NOMO-1 (cell line): ENCODE measurements at regions not wholly inside any gene's neighbourhood (a gene's known extent, or its start where the extent isn't known, plus 50 kb on each side); places are given as distances from the start of the nearest gene placed in this dataset.
"Not testable (repeated sequence)": the region's sequence is repeated elsewhere in the genome, so short reads cannot be mapped to it uniquely, and the experiment has no call there.

Experiments used
- DNase-seq, 2 experiments: peaks; one replicate each; lab custom pipeline; 2025; ENCODE audit not compliant: unreplicated experiment in 2 of 2; lab: John Stamatoyannopoulos, UW

GRCh38 chr4:135114079-135114478, 912.5 kb upstream of the PABPC4L start:
- DNase-seq: no peak

- DNase-seq: no peak
These were observed 896.5 kb upstream of the PABPC4L start for GRCh38 chr4:135098061-135098460.

GRCh38 chr4:135073389-135073788, 871.8 kb upstream of the PABPC4L start:
- no peak for DNase-seq

- DNase-seq: no peak
These were observed 871.0 kb upstream of the PABPC4L start for GRCh38 chr4:135072553-135072952.

- DNase-seq: no peak
These were observed 863.8 kb upstream of the PABPC4L start for GRCh38 chr4:135065366-135065765.

- no peak for DNase-seq
These were observed 848.6 kb upstream of the PABPC4L start for GRCh38 chr4:135050086-135050717.

GRCh38 chr4:135032670-135033069, 831.1 kb upstream of the PABPC4L start:
- no peak for DNase-seq

- no peak for DNase-seq
These were observed 814.2 kb upstream of the PABPC4L start for GRCh38 chr4:135015771-135016170.

GRCh38 chr4:135007400-135007799, 805.8 kb upstream of the PABPC4L start:
- no peak for DNase-seq

GRCh38 chr4:134999169-134999568, 797.6 kb upstream of the PABPC4L start:
- no peak for DNase-seq

GRCh38 chr4:134961963-134962362, 760.4 kb upstream of the PABPC4L start:
- DNase-seq: no peak

GRCh38 chr4:134958862-134959261, 757.3 kb upstream of the PABPC4L start:
- no peak for DNase-seq

- no peak for DNase-seq
These were observed 753.5 kb upstream of the PABPC4L start for GRCh38 chr4:134955059-134955458.

- DNase-seq: no peak
These were observed 751.2 kb upstream of the PABPC4L start for GRCh38 chr4:134952775-134953174.

GRCh38 chr4:134952305-134952704, 750.7 kb upstream of the PABPC4L start:
- DNase-seq: no peak

GRCh38 chr4:134948110-134948642, 746.6 kb upstream of the PABPC4L start:
- DNase-seq: no peak

- DNase-seq: no peak
These were observed 742.5 kb upstream of the PABPC4L start for GRCh38 chr4:134944115-134944514.

GRCh38 chr4:134936014-134936413, 734.4 kb upstream of the PABPC4L start:
- DNase-seq: no peak

- no peak for DNase-seq
These were observed 733.7 kb upstream of the PABPC4L start for GRCh38 chr4:134935320-134935719.

GRCh38 chr4:134934036-134934808, 732.6 kb upstream of the PABPC4L start:
- no peak for DNase-seq

- DNase-seq: no peak
These were observed 713.8 kb upstream of the PABPC4L start for GRCh38 chr4:134915355-134915754.

- DNase-seq: not testable (repeated sequence)
These were observed 712.7 kb upstream of the PABPC4L start for GRCh38 chr4:134914250-134914649.
